Heart left ventricle (tissue), 16 donors: ENCODE measurements at regions not wholly inside any gene's neighbourhood (a gene's known extent, or its start where the extent isn't known, plus 50 kb on each side); places are given as distances from the start of the nearest gene placed in this dataset.

ENCODE experiments used
- ATAC-seq, 4 donors: fragments of 200-7000 bp; cut with Tn5 transposase; one replicate each; pipeline ENCODE4 v1.9.1; 2020 to 2022; ENCODE audit warnings: moderate library complexity in 4 of 4, mild to moderate bottlenecking in 3 of 4, moderate number of reproducible peaks in 1 of 4
- DNase-seq, 5 donors: peaks; one replicate each; pipeline ENCODE4 v3.0.0-alpha.2; 2020
- H3K27ac ChIP-seq, 12 donors: fragments of 200-600 bp; sonication (generic) in 4 of 12; one replicate each; pipeline versions ENCODE4 v1.5.0 to v1.8.0; 2016 to 2022; ENCODE audit warnings: mild to moderate bottlenecking in 2 of 12
- H3K27me3 ChIP-seq, 9 donors: fragments of 200-600 bp; sonication (generic) in 2 of 9; one replicate each; pipeline versions ENCODE4 v1.5.1 to v1.8.0; 2016 to 2022; ENCODE audit warnings: mild to moderate bottlenecking in 3 of 9
- H3K36me3 ChIP-seq, 9 donors: fragments of 200-600 bp; sonication (generic) in 2 of 9; one replicate each; pipeline versions ENCODE4 v1.5.0 to v1.8.0; 2018 to 2022; ENCODE audit warnings: mild to moderate bottlenecking in 2 of 9
- H3K4me1 ChIP-seq, 12 donors: fragments of 200-600 bp; sonication (generic) in 4 of 12; one replicate each; pipeline versions ENCODE4 v1.5.0 to v1.8.0; 2016 to 2022; ENCODE audit warnings: mild to moderate bottlenecking in 3 of 12
- H3K4me3 ChIP-seq, 12 donors: fragments of 200-600 bp; sonication (generic) in 4 of 12; one replicate each; pipeline versions ENCODE4 v1.5.0 to v1.8.0; 2017 to 2022; ENCODE audit warnings: mild to moderate bottlenecking in 9 of 12, moderate library complexity in 4 of 12
- H3K9me3 ChIP-seq, 12 donors: fragments of 200-600 bp; sonication (generic) in 4 of 12; one replicate each; pipeline versions ENCODE4 v1.5.0 to v1.8.0; 2016 to 2022; ENCODE audit warnings: mild to moderate bottlenecking in 1 of 12
- CTCF ChIP-seq, 12 donors: fragments of 200-600 bp; sonication (generic) in 4 of 12; IDR thresholded peaks; one replicate each; pipeline versions ENCODE4 v1.5.0 to v1.8.0; 2018 to 2022; ENCODE audit warnings: antibody characterized with exemption in 12 of 12, mild to moderate bottlenecking in 5 of 12
- POLR2A ChIP-seq, 2 donors: fragments of 450-650 bp; IDR thresholded peaks; one replicate each; pipeline ENCODE4 v1.6.1; 2017; ENCODE audit warnings: antibody characterized with exemption in 2 of 2, mild to moderate bottlenecking in 2 of 2, moderate library complexity in 2 of 2
- WGBS, 4 donors: extraction: QIAGEN DNeasy Blood & Tissue Kit in 2 of 4; methylation state at CpG; one replicate each; pipeline versions ENCODE4 v1.1.5 to v1.1.7; 2013 to 2018; 5-methylcytosine and 5-hydroxymethylcytosine counted together
- intact Hi-C, 10 donors: fragments of 100-400 bp; cut with DNase I; formaldehyde crosslinking; loops; one replicate each; pipeline versions ENCODE4 v1.11.1 to v1.14.2; 2022
- donor health status: ischemic (EF 13 %, LVEDD 7.1; RV severe dilation, severe dysfunction).
- donor health status: healthy with polysubstance abuse.
- donor health status: DM: no; HTN: yes; CAD: no.
- donor health status: DM: no; HTN: no; CAD: no.
- donor health status: ischemic (EF 25% LVEDD 6.9; RV normal size, moderate dysfunction).
- donor health status: ischemic (EF 25% LVEDD 5.7; RV mildly dilated, moderate dysfunction).
- donor health status: healthy.
- donor health status: DM: yes; HTN: yes; CAD: no.
- donor health status: ischemic (EF 35%, LVEDD 5.7; RV mildly dilated, moderate dysfunction).
- donor health status: nonischemic (EF 11% LVEDD 7.7; RV severe dilation, severe dysfunction).
- donor health status: DM: yes; HTN: yes; CAD: no.
- donor health status: PGD.
- donor health status: ischemic (EF 29% LVEDD 5.4; RV normal size, mild dysfunction).
- donor health status: nonischemic (EF 23%, LVEDD 6.1; RV moderate dilation, normal function).

GRCh38 chr1:215287362-215287761 is 204.8 kb downstream of the KCNK2 start:
- DNase-seq (no peak), ATAC-seq (no peak)
- Histone ChIP-seq H3K36me3 (no peaks in the 10 kb centered on the region), H3K27ac (no peak overlapping the region), H3K4me1 (no peaks in the 10 kb centered on the region), H3K27me3 (no peaks in the 10 kb centered on the region), H3K4me3 (no peak overlapping the region), H3K9me3 (no peaks in the 10 kb centered on the region)
- TF ChIP-seq POLR2A (IDR thresholded peaks at IDR 0.05) (no peak), CTCF (IDR thresholded peaks at IDR 0.05) (no peak)
- intact Hi-C loops, result no loop called here
- 28 to 77% (median 68%) methylated on average over 2 of the region's 2 CpGs for WGBS, 4 donors

- intact Hi-C loops, result no loop called here
These were observed 207.5 kb downstream of the KCNK2 start for GRCh38 chr1:215290018-215290417.

GRCh38 chr1:215292932-215293331 is 210.4 kb downstream of the KCNK2 start:
- ATAC-seq (no peak), DNase-seq (no peak)
- H3K9me3 ChIP-seq, result peaks cover 0 to 18% (median 12%) of the 10 kb centered on the region in 12 donors
- intact Hi-C loops, result no loop called here
- H3K4me3 ChIP-seq, result no peak overlapping the region
- H3K4me1 ChIP-seq, result no peaks in the 10 kb centered on the region
- WGBS, 4 donors, result 72 to 94% (median 82%) methylated on average over 1 of the region's 1 CpG
- TF ChIP-seq POLR2A (IDR thresholded peaks at IDR 0.05) (no peak), CTCF (IDR thresholded peaks at IDR 0.05) (no peak)
- no peaks in the 10 kb centered on the region for H3K36me3 ChIP-seq
- H3K27ac ChIP-seq, result no peak overlapping the region
- H3K27me3 ChIP-seq, result no peaks in the 10 kb centered on the region

More at GRCh38 chr1:215290018-215290417, 207.5 kb downstream of the KCNK2 start:
- H3K4me3 ChIP-seq, result no peak overlapping the region
- no peaks in the 10 kb centered on the region for H3K4me1 ChIP-seq
- TF ChIP-seq CTCF (IDR thresholded peaks at IDR 0.05), result no peak
- TF ChIP-seq POLR2A (IDR thresholded peaks at IDR 0.05), result no peak
- no peak overlapping the region for H3K27ac ChIP-seq
- H3K36me3 ChIP-seq, result no peaks in the 10 kb centered on the region
- no peaks in the 10 kb centered on the region for H3K27me3 ChIP-seq
- DNase-seq (no peak), ATAC-seq (no peak)
- H3K9me3 ChIP-seq, result peaks cover 0 to 12% (median 7%) of the 10 kb centered on the region in 12 donors

- 85 to 90% (median 89%) methylated on average over 2 of the region's 2 CpGs for WGBS, 4 donors
- H3K4me1 ChIP-seq, result no peaks in the 10 kb centered on the region
- H3K27ac ChIP-seq, result no peak overlapping the region
- no peaks in the 10 kb centered on the region for H3K36me3 ChIP-seq
- no peak overlapping the region for H3K4me3 ChIP-seq
- intact Hi-C loops, result no loop called here
- no peaks in the 10 kb centered on the region for H3K9me3 ChIP-seq
- TF ChIP-seq CTCF (IDR thresholded peaks at IDR 0.05), result no peak
- TF ChIP-seq POLR2A (IDR thresholded peaks at IDR 0.05), result no peak
- H3K27me3 ChIP-seq, result no peaks in the 10 kb centered on the region
- ATAC-seq (no peak), DNase-seq (no peak)
These were observed 223.9 kb downstream of the KCNK2 start for GRCh38 chr1:215306426-215306825.
